ENCODE measurements at regions not wholly inside any gene's neighbourhood (a gene's known extent, or its start where the extent isn't known, plus 50 kb on each side); places are given as distances from the start of the nearest gene placed in this dataset.
"Not testable (repeated sequence)": the region's sequence is repeated elsewhere in the genome, so short reads cannot be mapped to it uniquely, and the experiment has no call there.

- peak; percentile 62 to 75 for ATAC-seq
- no peak for TF ChIP-seq CTCF (IDR thresholded peaks at IDR 0.05)
Measured at GRCh38 chr5:100647461-100648230, 112.5 kb downstream of the FAM174A start.

GRCh38 chr5:100654895-100655294 is 119.7 kb downstream of the FAM174A start:
- ATAC-seq = no peak
- DNase-seq = no peak
- no peak for TF ChIP-seq CTCF (IDR thresholded peaks at IDR 0.05)
- no peaks in the 10 kb centered on the region for H3K4me1 ChIP-seq
- H3K27me3 ChIP-seq (ENCODE audit: low read depth) = no peaks in the 10 kb centered on the region
- H3K27ac ChIP-seq = no peak overlapping the region
- H3K9me3 ChIP-seq = no peaks in the 10 kb centered on the region
- intact Hi-C loops (cut with DNase I) = no loop called here
- H3K4me3 ChIP-seq = no peak overlapping the region
- no peaks in the 10 kb centered on the region for H3K36me3 ChIP-seq

More at GRCh38 chr5:100647461-100648230, 112.5 kb downstream of the FAM174A start:
- Histone ChIP-seq H3K4me1 (no peaks in the 10 kb centered on the region), H3K9me3 (no peaks in the 10 kb centered on the region), H3K27me3 (ENCODE audit: low read depth) (no peaks in the 10 kb centered on the region), H3K27ac (no peak overlapping the region), H3K4me3 (no peak overlapping the region), H3K36me3 (no peaks in the 10 kb centered on the region)
- intact Hi-C loops (cut with DNase I) = no loop called here
- DNase-seq = peak; percentile 78

- DNase-seq; ATAC-seq; intact Hi-C loops (cut with DNase I); H3K27ac ChIP-seq; H3K4me3 ChIP-seq; H3K36me3 ChIP-seq; H3K4me1 ChIP-seq; H3K27me3 ChIP-seq (ENCODE audit: low read depth); H3K9me3 ChIP-seq: not testable (repeated sequence)
Measured at GRCh38 chr5:100656771-100657170, 121.6 kb downstream of the FAM174A start.

GRCh38 chr5:100659080-100659795 is 124.1 kb downstream of the FAM174A start:
- no peak for TF ChIP-seq CTCF (IDR thresholded peaks at IDR 0.05)
- ATAC-seq (no peak), DNase-seq (no peak)
- Histone ChIP-seq H3K4me1 (no peaks in the 10 kb centered on the region), H3K9me3 (no peaks in the 10 kb centered on the region), H3K36me3 (no peaks in the 10 kb centered on the region), H3K27ac (no peak overlapping the region), H3K27me3 (ENCODE audit: low read depth) (no peaks in the 10 kb centered on the region), H3K4me3 (no peak overlapping the region)
- intact Hi-C loops (cut with DNase I) = no loop called here

- H3K4me1 ChIP-seq = no peaks in the 10 kb centered on the region
- no peaks in the 10 kb centered on the region for H3K27me3 ChIP-seq (ENCODE audit: low read depth)
- H3K27ac ChIP-seq = no peak overlapping the region
- no peak for TF ChIP-seq CTCF (IDR thresholded peaks at IDR 0.05)
- ATAC-seq (no peak), DNase-seq (no peak)
- no peaks in the 10 kb centered on the region for H3K9me3 ChIP-seq
- intact Hi-C loops (cut with DNase I) = no loop called here
- H3K4me3 ChIP-seq = no peak overlapping the region
- no peaks in the 10 kb centered on the region for H3K36me3 ChIP-seq
Measured at GRCh38 chr5:100664140-100664539, 129.0 kb downstream of the FAM174A start.

- no peaks in the 10 kb centered on the region for H3K27me3 ChIP-seq (ENCODE audit: low read depth)
- intact Hi-C loops (cut with DNase I) = no loop called here
- DNase-seq (no peak), ATAC-seq (peak; percentile 61 to 72)
- no peaks in the 10 kb centered on the region for H3K36me3 ChIP-seq
- H3K4me1 ChIP-seq = no peaks in the 10 kb centered on the region
- H3K4me3 ChIP-seq = no peak overlapping the region
- H3K9me3 ChIP-seq = no peaks in the 10 kb centered on the region
- H3K27ac ChIP-seq = no peak overlapping the region
- TF ChIP-seq CTCF (IDR thresholded peaks at IDR 0.05) = no peak
Measured at GRCh38 chr5:100667161-100667630, 132.0 kb downstream of the FAM174A start.
